ENCODE measurements at regions not wholly inside any gene's neighbourhood (a gene's known extent, or its start where the extent isn't known, plus 50 kb on each side); places are given as distances from the start of the nearest gene placed in this dataset.

DNA sequence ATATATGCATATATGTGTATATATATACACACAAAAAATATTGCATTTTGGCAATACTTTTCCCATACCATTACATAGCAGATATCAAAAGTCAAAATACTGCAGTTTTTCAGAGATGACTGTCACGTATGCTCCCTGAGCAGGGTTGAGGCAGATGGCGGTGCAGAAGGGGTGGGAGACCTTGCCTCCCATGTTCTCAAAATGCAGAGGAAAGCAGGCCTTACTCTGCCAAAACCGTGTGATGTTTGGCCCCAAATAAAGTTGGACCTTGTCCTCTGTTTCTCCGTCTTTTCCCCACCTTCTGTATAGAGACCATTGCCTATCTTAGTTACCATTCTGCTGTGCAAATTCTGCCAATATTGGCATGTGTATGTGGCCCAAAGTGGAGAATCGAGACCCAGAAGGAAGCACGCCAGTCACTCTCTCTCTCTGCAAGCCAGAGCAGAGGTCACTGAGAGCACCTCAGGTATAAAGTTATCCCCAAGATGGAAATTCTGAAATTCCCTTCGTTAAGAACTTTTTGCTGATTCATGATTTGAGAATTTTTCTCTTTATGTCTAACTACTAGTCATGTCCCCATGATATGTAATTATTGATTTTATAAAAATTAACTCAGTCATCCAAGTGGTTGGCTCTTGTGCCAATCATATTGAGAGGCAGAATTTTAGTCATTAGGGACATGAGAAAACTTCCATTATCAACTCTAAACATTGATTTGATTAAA is 898.8 kb downstream of the EPHA4 start:
- DNase-seq: no peak

- no peak for DNase-seq
These were observed 898.1 kb downstream of the EPHA4 start for GRCh38 chr2:220674033-220674432.

GRCh38 chr2:220676695-220677094 is 895.4 kb downstream of the EPHA4 start:
- DNase-seq: no peak

DNA sequence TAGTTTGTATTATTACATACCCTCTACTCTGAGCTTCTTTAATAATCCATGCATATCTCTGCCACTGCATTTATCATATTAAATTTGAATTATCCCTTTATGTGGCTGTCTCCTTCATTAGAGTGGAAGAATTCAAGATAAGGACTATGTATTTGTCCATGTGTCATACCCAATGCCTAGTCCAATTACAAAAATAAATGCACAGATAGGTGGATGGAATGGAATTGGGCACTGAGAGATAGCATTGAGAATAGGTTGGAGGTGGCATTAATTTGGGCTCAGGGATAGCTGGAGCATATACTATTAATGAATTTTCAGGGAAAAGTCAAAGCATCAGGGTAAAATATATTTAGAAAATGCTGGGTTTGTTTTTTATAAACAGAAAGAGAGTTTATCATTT is 893.2 kb downstream of the EPHA4 start:
- no peak for DNase-seq

- no peak for DNase-seq
These were observed 889.5 kb downstream of the EPHA4 start for GRCh38 chr2:220682616-220683015.

- DNase-seq: no peak
These were observed 888.0 kb downstream of the EPHA4 start for GRCh38 chr2:220684099-220684498.

GRCh38 chr2:220687231-220687843 is 884.8 kb downstream of the EPHA4 start:
- DNase-seq: peak; percentile 57

GRCh38 chr2:220695397-220696279 is 876.5 kb downstream of the EPHA4 start:
- DNase-seq: no peak

GRCh38 chr2:220696280-220696669 is 875.8 kb downstream of the EPHA4 start:
- DNase-seq: no peak

GRCh38 chr2:220697011-220697410 is 875.1 kb downstream of the EPHA4 start:
- DNase-seq: no peak

DNA sequence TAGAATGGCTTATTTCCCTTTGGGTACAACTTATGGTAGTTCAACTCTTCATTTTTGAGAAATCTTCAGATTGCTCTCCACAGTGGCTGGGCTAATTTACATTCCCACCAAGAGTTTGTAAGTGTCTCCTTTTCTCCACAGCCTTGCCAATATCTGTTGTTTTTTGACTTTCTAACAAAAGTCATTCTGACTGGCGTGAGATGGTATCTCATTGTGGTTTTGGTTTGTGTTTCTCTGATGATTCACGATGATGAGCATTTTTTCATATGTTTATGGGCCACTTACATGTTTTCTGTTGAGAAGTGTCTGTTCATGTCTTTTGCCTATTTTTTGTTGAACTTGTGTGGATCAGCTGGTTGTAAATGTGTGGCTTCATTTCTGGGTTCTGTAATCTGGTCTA is 871.0 kb downstream of the EPHA4 start:
- no peak for DNase-seq

- DNase-seq: no peak
These were observed 868.8 kb downstream of the EPHA4 start for GRCh38 chr2:220703279-220703678.

DNA sequence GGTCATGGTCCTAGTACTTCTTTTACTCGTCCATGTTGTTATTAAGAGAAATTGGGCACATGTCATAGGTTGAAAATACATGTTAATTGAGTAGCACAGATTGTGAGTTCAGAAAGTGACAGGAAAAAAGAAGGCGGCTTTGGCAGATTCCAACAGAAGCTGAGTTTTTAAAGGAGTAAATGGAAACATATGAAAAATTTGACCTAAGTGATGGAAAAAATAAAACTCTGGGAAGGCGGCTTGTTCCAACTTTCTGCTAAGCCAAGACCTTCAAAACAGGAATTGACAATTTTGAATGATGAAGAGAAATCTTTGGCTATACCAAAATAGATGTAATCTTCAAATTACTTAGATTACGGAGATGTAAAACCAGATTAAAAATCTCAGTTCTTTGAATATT is 868.0 kb downstream of the EPHA4 start:
- no peak for DNase-seq

DNA sequence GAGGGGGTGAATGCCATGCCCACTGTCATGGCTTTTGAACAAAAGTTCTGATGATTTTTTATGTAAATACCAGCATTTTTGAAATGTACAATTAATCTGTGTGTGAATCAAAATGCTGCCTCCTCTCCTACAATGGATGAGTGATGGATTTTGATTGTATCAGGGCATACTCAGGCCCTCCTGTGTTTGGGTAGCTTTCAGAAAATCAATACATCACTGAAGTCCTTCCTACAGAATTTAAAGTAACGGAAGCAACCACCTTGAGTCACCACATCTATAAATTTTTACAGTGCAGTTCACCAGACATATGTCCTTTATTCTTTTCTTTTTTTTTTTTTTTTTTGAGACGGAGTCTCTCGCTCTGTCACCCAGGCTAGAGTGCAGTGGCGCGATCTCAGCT is 867.3 kb downstream of the EPHA4 start:
- no peak for DNase-seq

DNA sequence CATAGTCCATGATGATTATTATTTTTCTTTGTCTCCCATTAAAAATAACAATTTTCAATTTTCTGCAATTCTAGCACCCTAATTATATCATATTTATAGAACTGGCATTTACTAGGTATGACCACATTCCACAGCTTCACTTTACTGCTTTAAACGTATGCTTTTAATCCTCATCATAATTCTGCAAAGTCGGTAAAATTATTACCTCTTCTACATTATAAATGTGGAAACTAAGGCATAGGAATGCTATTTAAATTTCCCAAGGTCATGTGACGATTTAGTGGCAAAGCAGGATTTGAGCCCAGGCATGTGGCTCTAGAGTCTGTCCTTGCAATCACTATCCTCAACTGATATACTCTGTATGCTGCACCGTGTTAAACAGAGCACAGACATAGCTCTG is 866.4 kb downstream of the EPHA4 start:
- DNase-seq: no peak

- DNase-seq: no peak
These were observed 864.8 kb downstream of the EPHA4 start for GRCh38 chr2:220707261-220707660.

DNA sequence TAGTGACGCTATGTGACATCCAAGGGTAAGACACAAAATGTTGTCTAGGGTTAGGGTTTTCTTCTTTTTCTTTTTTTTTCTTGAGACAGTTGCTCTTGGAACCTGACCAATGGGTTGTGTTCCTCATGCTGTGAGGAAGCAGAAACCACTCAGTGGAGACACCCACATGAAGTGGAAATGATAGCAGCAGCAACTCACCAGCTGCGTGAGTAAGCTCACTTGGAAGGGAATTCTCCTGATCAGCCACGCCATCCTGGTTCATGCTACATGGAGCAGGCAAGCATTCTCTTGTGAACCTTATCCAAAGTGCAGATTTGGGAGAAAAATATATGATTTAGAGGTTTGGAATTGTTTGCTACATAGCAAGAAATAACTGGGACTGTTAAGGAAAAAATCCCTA is 863.7 kb downstream of the EPHA4 start:
- no peak for DNase-seq

GRCh38 chr2:220717283-220717682 is 854.8 kb downstream of the EPHA4 start:
- DNase-seq: no peak

DNA sequence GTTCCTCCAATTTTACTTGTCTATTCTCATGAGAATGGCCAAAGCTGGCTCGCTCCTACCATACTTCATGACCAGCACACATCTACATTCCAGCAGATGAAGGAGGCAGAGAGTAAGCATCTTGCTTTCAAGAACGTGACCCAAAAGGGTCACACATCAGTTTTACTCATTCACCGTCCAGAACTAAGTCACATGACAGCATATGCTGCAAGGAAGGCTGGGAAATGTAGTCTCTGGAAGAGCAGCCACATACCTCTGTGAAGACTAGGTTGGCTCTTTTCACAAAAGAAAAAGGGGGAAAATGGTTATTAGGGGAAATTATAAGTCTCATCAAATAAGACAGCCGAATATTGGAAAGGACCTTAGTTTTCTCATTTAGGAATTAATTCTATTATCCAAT is 835.3 kb downstream of the EPHA4 start:
- no peak for DNase-seq

- no peak for DNase-seq
These were observed 828.9 kb downstream of the EPHA4 start for GRCh38 chr2:220743203-220743602.

DNA sequence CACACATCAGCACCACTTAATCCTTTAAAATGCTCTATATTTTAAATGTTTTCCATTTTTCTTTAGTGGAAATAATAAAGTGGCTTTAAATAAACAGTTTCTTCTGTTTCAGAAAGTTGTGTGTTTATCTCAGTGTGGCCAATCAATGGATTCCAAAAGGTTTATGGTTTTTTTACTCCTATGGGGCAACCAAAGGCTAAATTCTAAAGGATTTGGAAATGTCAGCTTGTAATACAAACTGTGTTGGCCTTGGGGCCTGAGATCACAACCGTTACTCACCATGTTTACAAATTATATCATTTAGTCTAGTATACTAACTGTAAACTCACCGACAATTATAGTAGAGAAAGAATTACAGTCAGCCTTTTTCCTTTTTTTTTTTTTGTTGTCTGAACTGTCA is 827.2 kb downstream of the EPHA4 start:
- no peak for DNase-seq

DNA sequence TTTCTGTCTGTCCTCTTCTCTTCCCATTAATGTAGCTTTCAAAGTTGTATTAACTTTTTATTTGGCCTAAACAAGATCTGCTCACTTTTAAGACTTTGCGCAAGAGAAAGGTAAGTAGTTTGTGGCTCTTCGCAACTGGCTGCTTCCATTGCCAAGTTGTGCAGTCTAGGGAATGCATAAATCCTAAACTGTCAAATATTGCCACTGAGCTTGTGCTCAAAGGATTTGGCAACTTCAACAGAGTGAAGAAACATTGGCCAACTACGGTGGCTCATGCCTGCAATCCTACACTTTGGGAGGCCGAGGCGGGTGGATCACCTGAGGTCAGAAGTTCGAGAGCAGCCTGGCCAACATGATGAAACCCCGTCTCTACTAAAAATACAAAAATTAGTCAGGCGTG is 826.4 kb downstream of the EPHA4 start:
- no peak for DNase-seq

DNA sequence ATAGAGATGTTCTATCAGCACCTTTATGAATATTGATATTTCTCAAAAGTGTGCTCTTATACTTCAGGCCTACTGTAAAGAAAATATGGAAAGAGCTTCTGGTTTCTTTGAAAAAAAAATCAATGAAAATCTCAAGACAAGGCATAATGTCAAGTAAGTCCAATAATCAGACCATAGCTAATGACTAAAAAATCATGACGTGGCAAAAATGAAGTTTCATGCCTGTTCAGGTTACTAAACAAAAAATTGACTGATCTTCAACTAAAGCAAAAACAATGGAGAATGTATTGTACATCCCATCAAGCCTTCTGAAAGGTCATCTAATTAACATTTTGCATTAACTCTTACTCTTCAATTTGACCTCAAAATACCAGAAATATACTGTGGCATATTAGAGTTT is 824.4 kb downstream of the EPHA4 start:
- DNase-seq: no peak

DNA sequence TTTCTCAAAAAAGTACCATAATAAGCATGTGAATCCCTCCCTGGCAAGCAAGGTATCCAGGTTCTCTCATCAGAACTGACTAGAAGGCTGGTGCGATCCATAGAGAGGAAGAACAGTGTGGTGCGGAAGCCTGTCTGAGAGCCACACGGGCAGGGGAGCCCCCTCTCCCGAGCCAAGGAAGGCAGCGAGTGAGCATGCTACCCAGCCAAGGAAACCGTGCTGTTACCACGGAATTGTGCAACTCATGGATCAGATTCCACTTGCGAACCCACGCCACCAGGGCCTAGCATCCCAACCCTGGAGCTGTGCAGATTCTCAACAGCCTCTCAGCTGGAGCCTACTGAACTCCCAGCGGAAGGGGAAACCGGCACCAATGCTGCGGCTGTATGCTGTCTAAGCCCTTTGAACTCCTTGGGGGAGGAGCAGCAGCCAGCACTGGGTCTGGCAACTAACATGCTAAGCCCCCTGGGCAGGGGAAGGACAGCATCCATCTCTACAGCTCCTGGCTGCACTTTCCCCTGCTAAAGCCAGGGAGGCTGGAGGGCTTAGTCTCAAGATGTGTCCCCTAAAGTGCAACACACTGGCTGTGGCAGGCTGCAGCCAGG is 823.1 kb downstream of the EPHA4 start:
- no peak for DNase-seq
